Heart left ventricle (tissue), 16 donors: ENCODE measurements at regions not wholly inside any gene's neighbourhood (a gene's known extent, or its start where the extent isn't known, plus 50 kb on each side); places are given as distances from the start of the nearest gene placed in this dataset.

ENCODE experiments used
- ATAC-seq, 4 donors: fragments of 200-7000 bp; cut with Tn5 transposase; one replicate each; pipeline ENCODE4 v1.9.1; 2020 to 2022; ENCODE audit warnings: moderate library complexity in 4 of 4, mild to moderate bottlenecking in 3 of 4, moderate number of reproducible peaks in 1 of 4
- DNase-seq, 5 donors: peaks; one replicate each; pipeline ENCODE4 v3.0.0-alpha.2; 2020
- H3K27ac ChIP-seq, 12 donors: fragments of 200-600 bp; sonication (generic) in 4 of 12; one replicate each; pipeline versions ENCODE4 v1.5.0 to v1.8.0; 2016 to 2022; ENCODE audit warnings: mild to moderate bottlenecking in 2 of 12
- H3K27me3 ChIP-seq, 9 donors: fragments of 200-600 bp; sonication (generic) in 2 of 9; one replicate each; pipeline versions ENCODE4 v1.5.1 to v1.8.0; 2016 to 2022; ENCODE audit warnings: mild to moderate bottlenecking in 3 of 9
- H3K36me3 ChIP-seq, 9 donors: fragments of 200-600 bp; sonication (generic) in 2 of 9; one replicate each; pipeline versions ENCODE4 v1.5.0 to v1.8.0; 2018 to 2022; ENCODE audit warnings: mild to moderate bottlenecking in 2 of 9
- H3K4me1 ChIP-seq, 12 donors: fragments of 200-600 bp; sonication (generic) in 4 of 12; one replicate each; pipeline versions ENCODE4 v1.5.0 to v1.8.0; 2016 to 2022; ENCODE audit warnings: mild to moderate bottlenecking in 3 of 12
- H3K4me3 ChIP-seq, 12 donors: fragments of 200-600 bp; sonication (generic) in 4 of 12; one replicate each; pipeline versions ENCODE4 v1.5.0 to v1.8.0; 2017 to 2022; ENCODE audit warnings: mild to moderate bottlenecking in 9 of 12, moderate library complexity in 4 of 12
- H3K9me3 ChIP-seq, 12 donors: fragments of 200-600 bp; sonication (generic) in 4 of 12; one replicate each; pipeline versions ENCODE4 v1.5.0 to v1.8.0; 2016 to 2022; ENCODE audit warnings: mild to moderate bottlenecking in 1 of 12
- POLR2A ChIP-seq, 2 donors: fragments of 450-650 bp; IDR thresholded peaks; one replicate each; pipeline ENCODE4 v1.6.1; 2017; ENCODE audit warnings: antibody characterized with exemption in 2 of 2, mild to moderate bottlenecking in 2 of 2, moderate library complexity in 2 of 2
- WGBS, 4 donors: extraction: QIAGEN DNeasy Blood & Tissue Kit in 2 of 4; methylation state at CpG; one replicate each; pipeline versions ENCODE4 v1.1.5 to v1.1.7; 2013 to 2018; 5-methylcytosine and 5-hydroxymethylcytosine counted together
- intact Hi-C, 10 donors: fragments of 100-400 bp; cut with DNase I; formaldehyde crosslinking; loops; one replicate each; pipeline versions ENCODE4 v1.11.1 to v1.14.2; 2022
- TF ChIP-seq, protein P1 (sequence below), 12 donors: fragments of 200-600 bp; sonication (generic) in 4 of 12; IDR thresholded peaks; one replicate each; pipeline versions ENCODE4 v1.5.0 to v1.8.0; 2018 to 2022; ENCODE audit warnings: antibody characterized with exemption in 12 of 12, mild to moderate bottlenecking in 5 of 12
- donor health status: ischemic (EF 13 %, LVEDD 7.1; RV severe dilation, severe dysfunction).
- donor health status: healthy with polysubstance abuse.
- donor health status: DM: no; HTN: yes; CAD: no.
- donor health status: DM: no; HTN: no; CAD: no.
- donor health status: ischemic (EF 25% LVEDD 6.9; RV normal size, moderate dysfunction).
- donor health status: ischemic (EF 25% LVEDD 5.7; RV mildly dilated, moderate dysfunction).
- donor health status: healthy.
- donor health status: DM: yes; HTN: yes; CAD: no.
- donor health status: ischemic (EF 35%, LVEDD 5.7; RV mildly dilated, moderate dysfunction).
- donor health status: nonischemic (EF 11% LVEDD 7.7; RV severe dilation, severe dysfunction).
- donor health status: DM: yes; HTN: yes; CAD: no.
- donor health status: PGD.
- donor health status: ischemic (EF 29% LVEDD 5.4; RV normal size, mild dysfunction).
- donor health status: nonischemic (EF 23%, LVEDD 6.1; RV moderate dilation, normal function).

- intact Hi-C loops, result no loop called here
- no peak overlapping the region for H3K4me3 ChIP-seq
- H3K4me1 ChIP-seq, result no peaks in the 10 kb centered on the region
- no peak for DNase-seq
- no peaks in the 10 kb centered on the region for H3K36me3 ChIP-seq
- no peak for ATAC-seq
- TF ChIP-seq, protein P1, sequence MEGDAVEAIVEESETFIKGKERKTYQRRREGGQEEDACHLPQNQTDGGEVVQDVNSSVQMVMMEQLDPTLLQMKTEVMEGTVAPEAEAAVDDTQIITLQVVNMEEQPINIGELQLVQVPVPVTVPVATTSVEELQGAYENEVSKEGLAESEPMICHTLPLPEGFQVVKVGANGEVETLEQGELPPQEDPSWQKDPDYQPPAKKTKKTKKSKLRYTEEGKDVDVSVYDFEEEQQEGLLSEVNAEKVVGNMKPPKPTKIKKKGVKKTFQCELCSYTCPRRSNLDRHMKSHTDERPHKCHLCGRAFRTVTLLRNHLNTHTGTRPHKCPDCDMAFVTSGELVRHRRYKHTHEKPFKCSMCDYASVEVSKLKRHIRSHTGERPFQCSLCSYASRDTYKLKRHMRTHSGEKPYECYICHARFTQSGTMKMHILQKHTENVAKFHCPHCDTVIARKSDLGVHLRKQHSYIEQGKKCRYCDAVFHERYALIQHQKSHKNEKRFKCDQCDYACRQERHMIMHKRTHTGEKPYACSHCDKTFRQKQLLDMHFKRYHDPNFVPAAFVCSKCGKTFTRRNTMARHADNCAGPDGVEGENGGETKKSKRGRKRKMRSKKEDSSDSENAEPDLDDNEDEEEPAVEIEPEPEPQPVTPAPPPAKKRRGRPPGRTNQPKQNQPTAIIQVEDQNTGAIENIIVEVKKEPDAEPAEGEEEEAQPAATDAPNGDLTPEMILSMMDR (IDR thresholded peaks at IDR 0.05), result no peak
- no peak for TF ChIP-seq POLR2A (IDR thresholded peaks at IDR 0.05)
- H3K27ac ChIP-seq, result no peak overlapping the region
- H3K27me3 ChIP-seq, result peaks cover 0 to 11% (median 3%) of the 10 kb centered on the region in 9 donors
- no peaks in the 10 kb centered on the region for H3K9me3 ChIP-seq
- 89 to 95% (median 92%) methylated on average over 17 of the region's 17 CpGs for WGBS, 4 donors
Observed at GRCh38 chr1:22323141-22323845, 128.4 kb upstream of the ZBTB40 start.

GRCh38 chr1:22323846-22324504, 127.7 kb upstream of the ZBTB40 start:
- TF ChIP-seq, protein P1 (IDR thresholded peaks at IDR 0.05), result no peak
- TF ChIP-seq POLR2A (IDR thresholded peaks at IDR 0.05), result no peak
- Histone ChIP-seq H3K4me3 (no peak overlapping the region), H3K27ac (no peak overlapping the region), H3K9me3 (no peaks in the 10 kb centered on the region), H3K27me3 (peaks cover 0 to 4% (median 0%) of the 10 kb centered on the region in 9 donors), H3K36me3 (no peaks in the 10 kb centered on the region), H3K4me1 (no peaks in the 10 kb centered on the region)
- intact Hi-C loops, result no loop called here
- DNase-seq (no peak), ATAC-seq (no peak)
- whole genome bisulfite sequencing, 4 donors, result 88 to 94% (median 91%) methylated on average over 11 of the region's 11 CpGs

GRCh38 chr1:22325531-22326371, 125.9 kb upstream of the ZBTB40 start:
- TF ChIP-seq, protein P1 (IDR thresholded peaks at IDR 0.05), result no peak
- no peak for TF ChIP-seq POLR2A (IDR thresholded peaks at IDR 0.05)
- H3K27me3 ChIP-seq, result peaks cover 0 to 6% (median 0%) of the 10 kb centered on the region in 9 donors
- no peak overlapping the region for H3K27ac ChIP-seq
- no peaks in the 10 kb centered on the region for H3K9me3 ChIP-seq
- 90 to 95% (median 94%) methylated on average over 7 to 10 of the region's 10 CpGs for WGBS, 4 donors
- ATAC-seq, result no peak
- intact Hi-C loops, result no loop called here
- no peak for DNase-seq
- no peaks in the 10 kb centered on the region for H3K36me3 ChIP-seq
- H3K4me1 ChIP-seq, result no peaks in the 10 kb centered on the region
- no peak overlapping the region for H3K4me3 ChIP-seq

GRCh38 chr1:22326372-22326915, 125.2 kb upstream of the ZBTB40 start:
- TF ChIP-seq, protein P1 (IDR thresholded peaks at IDR 0.05), result no peak
- no peak for TF ChIP-seq POLR2A (IDR thresholded peaks at IDR 0.05)
- no peak for DNase-seq
- Histone ChIP-seq H3K4me1 (no peaks in the 10 kb centered on the region), H3K9me3 (no peaks in the 10 kb centered on the region), H3K4me3 (no peak overlapping the region), H3K36me3 (no peaks in the 10 kb centered on the region), H3K27me3 (peaks cover 0 to 7% (median 0%) of the 10 kb centered on the region in 9 donors), H3K27ac (no peak overlapping the region)
- ATAC-seq, result no peak
- WGBS, 4 donors, result 60 to 71% (median 60%) methylated on average over 8 of the region's 8 CpGs
- intact Hi-C loops, result no loop called here
